Peyer's patch (tissue), 4 donors: ENCODE measurements at regions not wholly inside any gene's neighbourhood (a gene's known extent, or its start where the extent isn't known, plus 50 kb on each side); places are given as distances from the start of the nearest gene placed in this dataset.

Experiments
- DNase-seq, 3 donors: peaks; one replicate each; pipeline ENCODE4 v3.0.0-alpha.2; 2017 to 2019
- H3K27ac ChIP-seq, 4 donors: fragments of 200-600 bp; sonication (generic); one replicate each; pipeline ENCODE4 v1.5.1; 2016 to 2019
- H3K27me3 ChIP-seq, 2 donors: fragments of 200-600 bp; sonication (generic); one replicate each; pipeline ENCODE4 v1.5.1; 2019
- H3K36me3 ChIP-seq, 3 donors: fragments of 200-600 bp; sonication (generic); one replicate each; pipeline ENCODE4 v1.5.1; 2016 to 2019
- H3K4me1 ChIP-seq, 4 donors: fragments of 200-600 bp; sonication (generic); one replicate each; pipeline ENCODE4 v1.5.1; 2016 to 2019
- H3K4me3 ChIP-seq, 4 donors: fragments of 200-600 bp; sonication (generic); 1 replicate in 3 of 4; 2 replicates in 1 of 4; pipeline ENCODE4 v1.5.1; 2016 to 2019; ENCODE audit warnings: mild to moderate bottlenecking in 1 of 4
- H3K9me3 ChIP-seq, 4 donors: fragments of 200-600 bp; sonication (generic); one replicate each; pipeline ENCODE4 v1.5.1; 2016 to 2019; ENCODE audit warnings: mild to moderate bottlenecking in 1 of 4
- POLR2A ChIP-seq, 2 donors: fragments of 450-650 bp; IDR thresholded peaks; one replicate each; pipeline ENCODE4 v1.5.1; 2017; ENCODE audit warnings: antibody characterized with exemption in 2 of 2, mild to moderate bottlenecking in 2 of 2, moderate library complexity in 2 of 2
- TF ChIP-seq, protein P1 (sequence below), 6 experiments: fragments of 450-650 bp in 4 of 6; fragments of 200-600 bp in 2 of 6; sonication (generic) in 1 of 6; IDR thresholded peaks; one replicate each; pipeline ENCODE4 v1.5.1; 2017 to 2019; ENCODE audit warnings: antibody characterized with exemption in 6 of 6, mild to moderate bottlenecking in 3 of 6, moderate library complexity in 1 of 6

DNA sequence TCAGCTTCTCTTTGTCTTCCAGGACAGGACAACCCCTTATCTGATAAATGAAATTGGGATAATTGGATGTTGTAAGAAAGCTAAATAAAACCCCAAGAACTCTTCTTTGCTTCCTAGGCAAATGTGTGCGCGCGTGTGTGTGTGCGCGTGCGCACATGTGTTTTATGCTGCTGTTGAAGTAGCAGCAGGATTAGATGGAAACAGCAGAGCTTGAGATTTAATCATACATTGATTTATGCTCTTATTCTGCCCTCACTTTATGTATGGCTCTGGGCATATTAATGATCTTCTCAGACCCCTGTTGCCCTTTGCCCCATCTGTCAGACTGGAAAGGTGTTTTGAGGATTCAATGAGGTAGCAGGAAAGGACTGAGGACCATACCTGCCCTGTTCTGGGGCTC is 324.0 kb upstream of the MAP3K7 start:
- no peaks in the 10 kb centered on the region for H3K4me1 ChIP-seq
- H3K9me3 ChIP-seq, result peaks cover 0 to 4% (median 0%) of the 10 kb centered on the region in 4 donors
- no peak overlapping the region for H3K27ac ChIP-seq
- no peak for DNase-seq
- H3K27me3 ChIP-seq, result no peaks in the 10 kb centered on the region
- TF ChIP-seq POLR2A (IDR thresholded peaks at IDR 0.05), result no peak
- H3K36me3 ChIP-seq, result no peaks in the 10 kb centered on the region
- H3K4me3 ChIP-seq, result no peak overlapping the region

- TF ChIP-seq POLR2A (IDR thresholded peaks at IDR 0.05), result no peak
- TF ChIP-seq, protein P1, sequence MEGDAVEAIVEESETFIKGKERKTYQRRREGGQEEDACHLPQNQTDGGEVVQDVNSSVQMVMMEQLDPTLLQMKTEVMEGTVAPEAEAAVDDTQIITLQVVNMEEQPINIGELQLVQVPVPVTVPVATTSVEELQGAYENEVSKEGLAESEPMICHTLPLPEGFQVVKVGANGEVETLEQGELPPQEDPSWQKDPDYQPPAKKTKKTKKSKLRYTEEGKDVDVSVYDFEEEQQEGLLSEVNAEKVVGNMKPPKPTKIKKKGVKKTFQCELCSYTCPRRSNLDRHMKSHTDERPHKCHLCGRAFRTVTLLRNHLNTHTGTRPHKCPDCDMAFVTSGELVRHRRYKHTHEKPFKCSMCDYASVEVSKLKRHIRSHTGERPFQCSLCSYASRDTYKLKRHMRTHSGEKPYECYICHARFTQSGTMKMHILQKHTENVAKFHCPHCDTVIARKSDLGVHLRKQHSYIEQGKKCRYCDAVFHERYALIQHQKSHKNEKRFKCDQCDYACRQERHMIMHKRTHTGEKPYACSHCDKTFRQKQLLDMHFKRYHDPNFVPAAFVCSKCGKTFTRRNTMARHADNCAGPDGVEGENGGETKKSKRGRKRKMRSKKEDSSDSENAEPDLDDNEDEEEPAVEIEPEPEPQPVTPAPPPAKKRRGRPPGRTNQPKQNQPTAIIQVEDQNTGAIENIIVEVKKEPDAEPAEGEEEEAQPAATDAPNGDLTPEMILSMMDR (IDR thresholded peaks at IDR 0.05), result no peak
- Histone ChIP-seq H3K9me3 (no peaks in the 10 kb centered on the region), H3K27ac (no peak overlapping the region), H3K4me1 (no peaks in the 10 kb centered on the region), H3K4me3 (no peak overlapping the region), H3K27me3 (no peaks in the 10 kb centered on the region), H3K36me3 (no peaks in the 10 kb centered on the region)
- DNase-seq, result no peak
These were observed 321.2 kb upstream of the MAP3K7 start for GRCh38 chr6:90907931-90908655.

- H3K27me3 ChIP-seq, result no peaks in the 10 kb centered on the region
- no peak for DNase-seq
- no peaks in the 10 kb centered on the region for H3K9me3 ChIP-seq
- TF ChIP-seq, protein P1 (IDR thresholded peaks at IDR 0.05), result no peak
- no peak for TF ChIP-seq POLR2A (IDR thresholded peaks at IDR 0.05)
- H3K4me1 ChIP-seq, result no peaks in the 10 kb centered on the region
- H3K36me3 ChIP-seq, result no peaks in the 10 kb centered on the region
- H3K4me3 ChIP-seq, result no peak overlapping the region
- no peak overlapping the region for H3K27ac ChIP-seq
These were observed 318.5 kb upstream of the MAP3K7 start for GRCh38 chr6:90905351-90905750.

DNA sequence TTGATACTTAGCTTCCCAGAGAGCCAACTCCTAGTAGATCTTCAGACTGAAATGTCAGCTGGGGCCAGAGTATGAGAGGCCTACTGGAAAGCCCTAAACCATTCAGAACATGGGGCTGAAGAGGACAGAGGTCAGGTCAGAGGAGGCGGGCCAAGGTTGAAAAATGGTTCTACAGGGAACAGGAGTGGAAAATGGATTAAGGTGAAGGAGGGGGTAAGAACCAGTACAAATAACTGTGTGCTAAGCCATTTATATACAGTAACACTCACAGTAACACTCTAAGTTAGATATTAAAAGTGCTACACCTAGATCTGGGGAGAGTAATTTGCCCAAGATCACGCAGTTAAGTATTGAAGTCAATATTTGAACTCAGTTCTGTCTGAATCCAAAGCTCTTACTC is 313.2 kb upstream of the MAP3K7 start:
- TF ChIP-seq, protein P1 (IDR thresholded peaks at IDR 0.05), result no peak
- no peak for TF ChIP-seq POLR2A (IDR thresholded peaks at IDR 0.05)
- H3K27me3 ChIP-seq, result no peaks in the 10 kb centered on the region
- DNase-seq, result no peak
- no peaks in the 10 kb centered on the region for H3K36me3 ChIP-seq
- no peak overlapping the region for H3K4me3 ChIP-seq
- H3K27ac ChIP-seq, result no peak overlapping the region
- no peaks in the 10 kb centered on the region for H3K9me3 ChIP-seq
- no peaks in the 10 kb centered on the region for H3K4me1 ChIP-seq

DNA sequence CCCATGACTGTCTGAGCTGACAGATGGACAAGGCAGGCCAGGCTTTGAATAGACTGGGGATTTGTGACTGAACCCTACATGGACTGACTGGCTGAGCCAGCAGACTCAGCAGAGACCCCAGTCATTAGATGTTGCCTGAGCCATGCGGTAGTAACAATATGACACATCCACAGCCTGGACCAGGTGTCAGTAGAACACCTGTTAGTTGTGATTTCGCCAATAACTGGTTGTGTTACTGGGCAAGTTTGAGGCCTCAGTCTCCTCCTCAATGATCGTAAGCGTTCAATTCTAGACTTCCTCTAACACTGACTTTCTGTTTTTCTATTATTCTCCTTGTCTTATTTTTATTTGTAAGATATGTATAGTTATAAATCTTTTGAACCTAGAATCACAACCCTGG is 311.9 kb upstream of the MAP3K7 start:
- TF ChIP-seq POLR2A (IDR thresholded peaks at IDR 0.05), result no peak
- TF ChIP-seq, protein P1 (IDR thresholded peaks at IDR 0.05), result no peak
- no peaks in the 10 kb centered on the region for H3K4me1 ChIP-seq
- no peak for DNase-seq
- no peaks in the 10 kb centered on the region for H3K27me3 ChIP-seq
- no peaks in the 10 kb centered on the region for H3K9me3 ChIP-seq
- H3K4me3 ChIP-seq, result no peak overlapping the region
- no peaks in the 10 kb centered on the region for H3K36me3 ChIP-seq
- H3K27ac ChIP-seq, result no peak overlapping the region

GRCh38 chr6:90896075-90896547 is 309.2 kb upstream of the MAP3K7 start:
- TF ChIP-seq POLR2A (IDR thresholded peaks at IDR 0.05), result no peak
- TF ChIP-seq, protein P1 (IDR thresholded peaks at IDR 0.05), result no peak
- DNase-seq, result no peak
- H3K36me3 ChIP-seq, result no peaks in the 10 kb centered on the region
- no peak overlapping the region for H3K4me3 ChIP-seq
- H3K27me3 ChIP-seq, result no peaks in the 10 kb centered on the region
- no peaks in the 10 kb centered on the region for H3K4me1 ChIP-seq
- H3K27ac ChIP-seq, result no peak overlapping the region
- H3K9me3 ChIP-seq, result no peaks in the 10 kb centered on the region
